A673 (cell line): ENCODE measurements at regions not wholly inside any gene's neighbourhood (a gene's known extent, or its start where the extent isn't known, plus 50 kb on each side); places are given as distances from the start of the nearest gene placed in this dataset.

Experiments
- BruUV-seq: library from RNA; stranded (reverse); fragments of 400-500 nt; replicated peaks from 2 replicates; lab custom pipeline; 2021; lab: Mats Ljungman, UMichigan
- CTCF ChIA-PET: fragments of 300-600 bp; sonication (Branson Sonifier 250); formaldehyde crosslinking; loops from one replicate; lab custom pipeline; 2022; ENCODE audit warnings: antibody characterized with exemption; lab: Charles Lee
- POLR2A ChIA-PET: fragments of 300-600 bp; sonication (Branson Sonifier 250); formaldehyde crosslinking; loops from one replicate; lab custom pipeline; 2022; ENCODE audit warnings: antibody characterized with exemption; ENCODE audit not compliant: low non-redundant PET; lab: Charles Lee
- DNase-seq: peaks from one replicate; pipeline ENCODE4 v3.0.0-alpha.2; 2015; ENCODE audit warnings: low spot score
- H3K27ac ChIP-seq: fragments of 200-600 bp; sonication (generic); 2 replicates; pipeline ENCODE4 v1.5.1; 2016; ENCODE audit warnings: mixed run types, low read depth, mild to moderate bottlenecking, mixed read lengths, antibody characterized with exemption, low read length; ENCODE audit not compliant: poor library complexity, severe bottlenecking
- H3K27me3 ChIP-seq: fragments of 200-600 bp; sonication (generic); replicated peaks from 2 replicates; pipeline ENCODE4 v1.6.1; 2017; ENCODE audit warnings: mixed run types, low read depth, mild to moderate bottlenecking, mixed read lengths, antibody characterized with exemption, low read length; ENCODE audit not compliant: insufficient read depth, poor library complexity
- H3K36me3 ChIP-seq: fragments of 200-600 bp; sonication (generic); 2 replicates; pipeline ENCODE4 v1.6.1; 2016; ENCODE audit warnings: mixed run types, mild to moderate bottlenecking, mixed read lengths, antibody characterized with exemption, low read length; ENCODE audit not compliant: insufficient read depth, poor library complexity, severe bottlenecking
- H3K4me1 ChIP-seq: fragments of 200-600 bp; sonication (generic); 2 replicates; pipeline ENCODE4 v1.6.1; 2017; ENCODE audit warnings: mixed run types, mild to moderate bottlenecking, mixed read lengths, antibody characterized with exemption, low read length; ENCODE audit not compliant: insufficient read depth, poor library complexity, severe bottlenecking
- H3K4me3 ChIP-seq: fragments of 200-600 bp; sonication (generic); 2 replicates; pipeline ENCODE4 v1.5.1; 2016; ENCODE audit warnings: low read depth, mixed run types, mild to moderate bottlenecking, mixed read lengths, low read length; ENCODE audit not compliant: poor library complexity, severe bottlenecking
- H3K9me3 ChIP-seq: fragments of 200-600 bp; sonication (generic); 2 replicates; pipeline ENCODE4 v1.6.1; 2016; ENCODE audit warnings: mixed run types, low read depth, mild to moderate bottlenecking, mixed read lengths, antibody characterized with exemption, low read length; ENCODE audit not compliant: poor library complexity, severe bottlenecking
- EZH2 ChIP-seq: fragments of 200-600 bp; sonication (generic); IDR thresholded peaks from 2 replicates; pipeline ENCODE4 v1.6.1; 2017; ENCODE audit warnings: borderline replicate concordance, low read depth, mild to moderate bottlenecking, mixed read lengths, antibody characterized with exemption, low read length; ENCODE audit not compliant: poor library complexity, severe bottlenecking
- intact Hi-C: fragments of 100-400 bp; cut with micrococcal nuclease; formaldehyde crosslinking; loops from one replicate; pipeline ENCODE4 v1.10.0; 2022; ENCODE audit not compliant: unreplicated experiment
- TF ChIP-seq, protein P1 (sequence below): fragments of 300-800, 200-600 bp; sonication (generic); conservative IDR thresholded peaks from 2 replicates; pipeline ENCODE4 v1.5.1; 2017; ENCODE audit warnings: low read depth, mild to moderate bottlenecking, antibody characterized with exemption, low read length, moderate library complexity, mixed read lengths

DNA sequence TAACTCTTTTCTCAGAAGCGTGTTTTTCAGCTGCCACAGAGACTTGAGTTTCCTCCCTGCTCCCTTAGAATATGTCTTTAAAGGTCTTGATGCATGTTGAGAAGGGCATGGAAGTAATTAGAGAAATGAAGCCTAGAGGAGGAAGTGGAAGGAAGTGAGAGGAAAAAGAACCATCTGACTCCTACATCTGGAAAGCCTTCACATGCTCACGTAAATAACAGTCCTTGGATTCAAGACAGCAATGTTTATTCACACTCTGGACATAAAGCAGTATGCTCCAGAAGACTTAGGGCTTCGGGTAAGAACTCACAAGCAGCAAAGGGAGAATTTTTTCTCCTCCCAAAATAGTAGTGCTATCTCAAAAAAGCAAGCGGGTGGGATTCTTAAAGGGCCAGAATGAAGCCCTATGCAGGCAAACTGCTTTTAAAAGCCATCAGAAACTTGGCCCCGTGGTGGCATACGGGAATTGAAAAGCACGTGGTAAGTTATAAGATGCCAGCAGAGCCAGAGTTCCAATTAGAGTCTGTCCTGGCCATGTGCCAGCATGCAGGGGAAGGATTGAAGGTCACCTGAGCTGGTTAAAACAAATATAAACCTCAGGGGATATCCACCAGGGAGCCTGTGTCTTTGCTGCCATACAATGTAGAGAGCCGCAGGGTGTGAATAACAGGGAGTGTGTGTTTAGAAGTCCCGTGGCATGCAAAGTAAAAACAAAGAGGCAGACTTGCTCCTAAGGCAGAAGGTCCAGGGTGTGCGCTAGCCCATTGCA, 380.8 kb upstream of the NDN start:
- CTCF ChIA-PET: no interaction called here
- no peak for DNase-seq
- H3K27ac ChIP-seq: no peak overlapping the region
- BruUV-seq: no TSS peak
- no peak for TF ChIP-seq EZH2
- TF ChIP-seq, protein P1, sequence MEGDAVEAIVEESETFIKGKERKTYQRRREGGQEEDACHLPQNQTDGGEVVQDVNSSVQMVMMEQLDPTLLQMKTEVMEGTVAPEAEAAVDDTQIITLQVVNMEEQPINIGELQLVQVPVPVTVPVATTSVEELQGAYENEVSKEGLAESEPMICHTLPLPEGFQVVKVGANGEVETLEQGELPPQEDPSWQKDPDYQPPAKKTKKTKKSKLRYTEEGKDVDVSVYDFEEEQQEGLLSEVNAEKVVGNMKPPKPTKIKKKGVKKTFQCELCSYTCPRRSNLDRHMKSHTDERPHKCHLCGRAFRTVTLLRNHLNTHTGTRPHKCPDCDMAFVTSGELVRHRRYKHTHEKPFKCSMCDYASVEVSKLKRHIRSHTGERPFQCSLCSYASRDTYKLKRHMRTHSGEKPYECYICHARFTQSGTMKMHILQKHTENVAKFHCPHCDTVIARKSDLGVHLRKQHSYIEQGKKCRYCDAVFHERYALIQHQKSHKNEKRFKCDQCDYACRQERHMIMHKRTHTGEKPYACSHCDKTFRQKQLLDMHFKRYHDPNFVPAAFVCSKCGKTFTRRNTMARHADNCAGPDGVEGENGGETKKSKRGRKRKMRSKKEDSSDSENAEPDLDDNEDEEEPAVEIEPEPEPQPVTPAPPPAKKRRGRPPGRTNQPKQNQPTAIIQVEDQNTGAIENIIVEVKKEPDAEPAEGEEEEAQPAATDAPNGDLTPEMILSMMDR: no peak
- H3K4me1 ChIP-seq: no peaks in the 10 kb centered on the region
- peaks cover 56% of the 10 kb centered on the region for H3K9me3 ChIP-seq
- POLR2A ChIA-PET: no interaction called here
- H3K4me3 ChIP-seq: no peak overlapping the region
- no peaks in the 10 kb centered on the region for H3K36me3 ChIP-seq
- intact Hi-C loops: no loop called here
- H3K27me3 ChIP-seq: no peaks in the 10 kb centered on the region

DNA sequence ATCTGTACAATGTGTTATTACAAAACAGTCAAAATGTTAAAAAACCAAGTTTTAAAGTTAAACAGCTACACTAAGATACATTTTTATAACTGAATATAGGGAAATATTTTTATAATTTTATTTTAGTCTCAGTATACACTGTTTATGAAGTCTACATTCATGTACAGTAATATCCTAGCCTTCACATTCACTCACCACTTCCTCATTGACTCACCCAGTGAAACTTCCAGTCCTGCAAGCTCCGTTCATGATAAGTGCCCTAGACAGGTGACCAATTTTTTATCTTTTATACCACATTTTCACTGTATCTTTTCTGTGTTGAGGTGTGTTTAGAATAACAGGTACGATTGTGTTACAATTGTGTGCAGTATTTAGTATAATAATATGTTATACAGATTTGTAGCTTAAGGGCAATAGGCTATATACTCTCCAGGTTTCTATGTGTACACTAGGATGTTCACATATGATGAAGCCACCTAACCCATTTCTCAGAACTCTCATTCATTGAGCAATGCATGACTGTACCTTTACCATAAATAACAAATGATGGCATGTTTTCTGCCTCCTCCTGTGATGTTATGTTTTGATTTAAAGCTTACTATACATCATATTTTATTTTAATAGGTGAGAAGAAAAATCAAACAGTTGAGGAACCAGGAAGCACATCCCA, 388.4 kb upstream of the NDN start:
- DNase-seq: no peak
- Histone ChIP-seq H3K4me3 (no peak overlapping the region), H3K27ac (no peak overlapping the region), H3K4me1 (no peaks in the 10 kb centered on the region), H3K9me3 (peaks cover 43% of the 10 kb centered on the region), H3K27me3 (no peaks in the 10 kb centered on the region), H3K36me3 (no peaks in the 10 kb centered on the region)
- no TSS peak for BruUV-seq
- no peak for TF ChIP-seq EZH2
- TF ChIP-seq, protein P1: no peak
- ChIA-PET CTCF (no interaction called here), POLR2A (no interaction called here)
- intact Hi-C loops: no loop called here

DNA sequence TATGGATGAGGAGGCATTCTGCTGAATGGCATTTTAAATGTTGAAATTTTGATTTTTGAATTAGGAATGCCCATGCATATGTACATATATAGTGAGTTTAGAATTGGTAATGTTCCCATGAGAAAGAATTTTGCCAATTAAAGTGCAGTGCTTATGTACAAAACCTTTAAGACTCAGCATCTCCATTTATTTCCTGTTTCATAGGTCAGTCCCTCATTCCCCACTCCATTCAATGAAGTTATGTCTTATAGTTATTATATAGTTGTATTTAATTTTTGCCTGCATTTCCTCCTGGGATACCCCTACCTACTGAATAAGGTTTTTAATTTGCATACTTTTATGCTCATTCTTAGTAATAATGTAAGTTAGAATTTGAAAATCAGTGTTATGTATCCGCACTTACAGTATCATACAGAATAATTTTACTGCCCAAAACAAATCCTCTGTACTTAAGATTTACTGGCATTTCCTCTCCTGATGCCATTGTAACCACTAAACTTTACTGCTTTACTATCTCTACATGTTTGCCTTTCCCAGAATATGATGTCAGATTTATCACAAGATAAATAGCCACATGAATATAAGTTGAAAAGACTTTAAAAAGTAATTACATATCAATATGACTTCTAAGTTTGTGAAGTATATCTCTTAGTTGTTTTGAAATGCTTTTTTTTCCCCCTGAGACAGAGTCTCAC, 389.1 kb upstream of the NDN start:
- no peaks in the 10 kb centered on the region for H3K27me3 ChIP-seq
- intact Hi-C loops: no loop called here
- POLR2A ChIA-PET: no interaction called here
- H3K9me3 ChIP-seq: peaks cover 42% of the 10 kb centered on the region
- DNase-seq: no peak
- no peak overlapping the region for H3K4me3 ChIP-seq
- no peak overlapping the region for H3K27ac ChIP-seq
- no peaks in the 10 kb centered on the region for H3K4me1 ChIP-seq
- H3K36me3 ChIP-seq: no peaks in the 10 kb centered on the region
- no TSS peak for BruUV-seq
- TF ChIP-seq, protein P1: no peak
- TF ChIP-seq EZH2: no peak
- CTCF ChIA-PET: no interaction called here
